ENCODE measurements at regions not wholly inside any gene's neighbourhood (a gene's known extent, or its start where the extent isn't known, plus 50 kb on each side); places are given as distances from the start of the nearest gene placed in this dataset.

- TF ChIP-seq USF2 (IDR thresholded peaks at IDR 0.05; ENCODE audit: borderline replicate concordance, low read depth, low read length) (no peak), EZH2phosphoT487 (IDR thresholded peaks at IDR 0.05; ENCODE audit: borderline replicate concordance, low read depth) (no peak), CHD2 (IDR thresholded peaks at IDR 0.05; ENCODE audit: low read length, partially characterized antibody) (no peak), PBX3 (IDR thresholded peaks at IDR 0.05) (no peak), USF1 (IDR thresholded peaks at IDR 0.05; ENCODE audit: borderline replicate concordance, low read depth) (no peak), RXRA (IDR thresholded peaks at IDR 0.05; ENCODE audit: borderline replicate concordance, low read depth) (no peak)
These were observed 164.4 kb downstream of the RBM26 start (continued) for GRCh38 chr13:79241697-79242096.

GRCh38 chr13:79237981-79238380 is 168.1 kb downstream of the RBM26 start:
- H3K9me3 ChIP-seq: no peaks in the 10 kb centered on the region
- POLR2A ChIA-PET: no interaction called here

More at GRCh38 chr13:79237981-79238380, 168.1 kb downstream of the RBM26 start:
- Histone ChIP-seq H3F3A (replicated peaks; ENCODE audit: insufficient read depth) (no peaks in the 10 kb centered on the region), H3K4me2 (no peak overlapping the region), H3K79me2 (ENCODE audit: insufficient read depth) (no peaks in the 10 kb centered on the region), H3K27ac (ENCODE audit: low read depth in 2 of 2, low read length in 1 of 2) (no peak overlapping the region), H3K9me2 (no peaks in the 10 kb centered on the region), H4K20me1 (ENCODE audit: insufficient read depth) (no peaks in the 10 kb centered on the region), H2AFZ (ENCODE audit: low read depth) (no peak overlapping the region), H3K9ac (no peak overlapping the region), H3K4me1 (ENCODE audit: control insufficient read depth in 1 of 2, insufficient read depth in 2 of 2, low read depth in 1 of 2, low read length in 1 of 2) (no peaks in the 10 kb centered on the region), H3K36me3 (replicated peaks in 1 of 2; ENCODE audit: control insufficient read depth in 1 of 2, insufficient read depth in 2 of 2, low read length in 1 of 2) (no peaks in the 10 kb centered on the region), H3K27me3 (ENCODE audit: insufficient read depth) (no peaks in the 10 kb centered on the region), H3K4me3 (ENCODE audit: low read depth in 2 of 2, low read length in 1 of 2) (no peak overlapping the region)
- DNase-seq: no peak
- CTCF ChIA-PET: no interaction called here
- WGBS (ENCODE audit: low lambda C conversion rate): 19% methylated on average over 4 of the region's 4 CpGs
- no peak for TF ChIP-seq FOXJ3 (CRISPR knock-in tag; IDR thresholded peaks at IDR 0.05)
- TF ChIP-seq FOXM1 (IDR thresholded peaks at IDR 0.05; ENCODE audit: low read depth): no peak
- TF ChIP-seq NRF1 (IDR thresholded peaks at IDR 0.05; ENCODE audit: low read depth, low read length): no peak
- TF ChIP-seq ELF1 (IDR thresholded peaks at IDR 0.05): no peak
- no peak for TF ChIP-seq SIN3A (IDR thresholded peaks at IDR 0.05; ENCODE audit: borderline replicate concordance, low read depth, low read length)
- no peak for TF ChIP-seq MXI1 (IDR thresholded peaks at IDR 0.05; ENCODE audit: low read depth, low read length)
- no peak for TF ChIP-seq TCF12 (IDR thresholded peaks at IDR 0.05)
- TF ChIP-seq EZH2phosphoT487 (IDR thresholded peaks at IDR 0.05; ENCODE audit: borderline replicate concordance, low read depth): no peak
- TF ChIP-seq JUND (IDR thresholded peaks at IDR 0.05): no peak
- TF ChIP-seq ZBTB33 (IDR thresholded peaks at IDR 0.05; ENCODE audit: borderline replicate concordance, low read depth): no peak
- TF ChIP-seq GABPA (IDR thresholded peaks at IDR 0.05; ENCODE audit: low read depth): no peak
- TF ChIP-seq EP300 (IDR thresholded peaks at IDR 0.05; ENCODE audit: borderline replicate concordance in 1 of 2, low read depth in 1 of 2, low read length in 1 of 2): no peak
- TF ChIP-seq REST (IDR thresholded peaks at IDR 0.05; ENCODE audit: low read depth, low read length): no peak
- TF ChIP-seq YY1 (IDR thresholded peaks at IDR 0.05; ENCODE audit: low read depth): no peak
- no peak for TF ChIP-seq MEF2A (IDR thresholded peaks at IDR 0.05; ENCODE audit: borderline replicate concordance, low read depth)

All from SK-N-SH (cell line).